Adrenal gland (tissue), 9 donors: ENCODE measurements at regions not wholly inside any gene's neighbourhood (a gene's known extent, or its start where the extent isn't known, plus 50 kb on each side); places are given as distances from the start of the nearest gene placed in this dataset.
A peak's percentile ranks its signal among the peaks of the same experiment; 100 is the strongest.
"Not testable (repeated sequence)": the region's sequence is repeated elsewhere in the genome, so short reads cannot be mapped to it uniquely, and the experiment has no call there.

Experiments
- DNase-seq, 7 donors: peaks; one replicate each; pipeline ENCODE4 v3.0.0-alpha.2; 2019 to 2020
- H3K27ac ChIP-seq, 5 donors: fragments of 200-600 bp; sonication (generic) in 4 of 5; 1 replicate in 3 of 5; 2 replicates in 2 of 5; pipeline versions ENCODE4 v1.5.1 to v1.8.0; 2016 to 2020; ENCODE audit warnings: mild to moderate bottlenecking in 1 of 5
- H3K27me3 ChIP-seq: fragments of 200-600 bp; 2 replicates; pipeline ENCODE4 v1.8.0; 2021
- H3K36me3 ChIP-seq, 2 donors: fragments of 200-600 bp; replicated peaks in 1 of 2; 1 replicate in 1 of 2; 2 replicates in 1 of 2; pipeline versions ENCODE4 v1.5.1 to v1.8.0; 2018 to 2022
- H3K4me1 ChIP-seq, 2 donors: fragments of 200-600 bp; replicated peaks in 1 of 2; 1 replicate in 1 of 2; 2 replicates in 1 of 2; pipeline versions ENCODE4 v1.5.1 to v1.8.0; 2018 to 2021
- H3K4me3 ChIP-seq, 4 donors: fragments of 200-600 bp; sonication (generic) in 3 of 4; one replicate each; pipeline ENCODE4 v1.5.1; 2016 to 2018
- H3K9me3 ChIP-seq, 3 donors: fragments of 200-600 bp; sonication (generic) in 1 of 3; replicated peaks in 1 of 3; 1 replicate in 2 of 3; 2 replicates in 1 of 3; pipeline versions ENCODE4 v1.5.1 to v1.8.0; 2016 to 2021
- CTCF ChIP-seq, 6 experiments: fragments of 450-650 bp in 4 of 6; fragments of 200-600 bp in 2 of 6; sonication (generic) in 1 of 6; IDR thresholded peaks; 1 replicate in 5 of 6; 2 replicates in 1 of 6; pipeline versions ENCODE4 v1.5.1 to v1.8.0; 2016 to 2021; ENCODE audit warnings: antibody characterized with exemption in 6 of 6, mild to moderate bottlenecking in 2 of 6, moderate library complexity in 1 of 6
- POLR2A ChIP-seq, 2 donors: fragments of 450-650 bp; IDR thresholded peaks; one replicate each; pipeline ENCODE4 v1.6.1; 2017; ENCODE audit warnings: antibody characterized with exemption in 2 of 2, mild to moderate bottlenecking in 2 of 2, moderate library complexity in 1 of 2
- WGBS, 4 donors: extraction: QIAGEN DNeasy Blood & Tissue Kit in 2 of 4; methylation state at CpG; one replicate each; pipeline versions ENCODE4 v1.1.5 to v1.1.7; 2013 to 2017; 5-methylcytosine and 5-hydroxymethylcytosine counted together
- intact Hi-C, 2 donors: fragments of 100-400 bp; cut with DNase I; formaldehyde crosslinking; loops; one replicate each; pipeline versions ENCODE4 v1.14.1 to v1.15.0; 2022 to 2023
- donor health status: healthy with polysubstance abuse.
- donor health status: Bipolar disorder and iron deficiency.
- donor health status: DM: yes; HTN: yes; CAD: no.
- donor health status: DM: no; HTN: no; CAD: no.
- donor health status: DM: no; HTN: no; CAD: no.

GRCh38 chr5:102678267-102679058, 76.6 kb upstream of the PAM start:
- H3K4me1 ChIP-seq, result no peaks in the 10 kb centered on the region
- WGBS, 4 donors, result 72 to 76% (median 76%) methylated on average over 4 of the region's 4 CpGs
- H3K36me3 ChIP-seq, result no peaks in the 10 kb centered on the region
- H3K4me3 ChIP-seq, result no peak overlapping the region
- TF ChIP-seq CTCF (IDR thresholded peaks at IDR 0.05) (no peak), POLR2A (IDR thresholded peaks at IDR 0.05) (no peak)
- H3K9me3 ChIP-seq, result no peaks in the 10 kb centered on the region
- H3K27me3 ChIP-seq, result no peaks in the 10 kb centered on the region
- H3K27ac ChIP-seq, result no peak overlapping the region
- intact Hi-C loops, result no loop called here
- DNase-seq, result no peak

GRCh38 chr5:102681403-102681983, 73.6 kb upstream of the PAM start:
- WGBS, 4 donors, result 59 to 80% (median 68%) methylated on average over 2 of the region's 2 CpGs
- H3K27ac ChIP-seq, result no peak overlapping the region
- peak; percentile 70 to 86 (median 81) for DNase-seq
- intact Hi-C loops, result no loop called here
- no peaks in the 10 kb centered on the region for H3K4me1 ChIP-seq
- no peaks in the 10 kb centered on the region for H3K36me3 ChIP-seq
- H3K4me3 ChIP-seq, result no peak overlapping the region
- H3K27me3 ChIP-seq, result no peaks in the 10 kb centered on the region
- no peaks in the 10 kb centered on the region for H3K9me3 ChIP-seq
- TF ChIP-seq POLR2A (IDR thresholded peaks at IDR 0.05), result no peak
- peak; percentile 64 to 84 (median 73) for TF ChIP-seq CTCF (IDR thresholded peaks at IDR 0.05)

GRCh38 chr5:102682101-102682647, 72.9 kb upstream of the PAM start:
- Histone ChIP-seq H3K9me3 (no peaks in the 10 kb centered on the region), H3K4me1 (no peaks in the 10 kb centered on the region), H3K27me3 (no peaks in the 10 kb centered on the region), H3K27ac (no peak overlapping the region), H3K36me3 (no peaks in the 10 kb centered on the region), H3K4me3 (no peak overlapping the region)
- TF ChIP-seq CTCF (IDR thresholded peaks at IDR 0.05), result no peak
- no peak for TF ChIP-seq POLR2A (IDR thresholded peaks at IDR 0.05)
- DNase-seq, result no peak
- 91 to 98% (median 96%) methylated on average over 2 of the region's 2 CpGs for WGBS, 4 donors
- intact Hi-C loops, result no loop called here

GRCh38 chr5:102688076-102688475, 67.0 kb upstream of the PAM start:
- H3K36me3 ChIP-seq, H3K4me3 ChIP-seq, H3K27me3 ChIP-seq, intact Hi-C loops, DNase-seq, H3K27ac ChIP-seq, H3K4me1 ChIP-seq, H3K9me3 ChIP-seq: not testable (repeated sequence)
- WGBS, 4 donors, result 92 to 95% (median 93%) methylated on average over 7 of the region's 7 CpGs

- H3K27ac ChIP-seq, H3K27me3 ChIP-seq, H3K4me1 ChIP-seq, intact Hi-C loops, H3K4me3 ChIP-seq, H3K9me3 ChIP-seq, H3K36me3 ChIP-seq, DNase-seq: not testable (repeated sequence)
- 88 to 93% (median 91%) methylated on average over 8 to 14 of the region's 14 CpGs for WGBS, 4 donors
These were observed 66.3 kb upstream of the PAM start for GRCh38 chr5:102688581-102689342.
